HG03066 (cell line): ENCODE measurements at regions not wholly inside any gene's neighbourhood (a gene's known extent, or its start where the extent isn't known, plus 50 kb on each side); places are given as distances from the start of the nearest gene placed in this dataset.
"Not testable (repeated sequence)": the region's sequence is repeated elsewhere in the genome, so short reads cannot be mapped to it uniquely, and the experiment has no call there.

Experiments used
- ATAC-seq: cut with Tn5 transposase; IDR thresholded peaks from one replicate; pipeline ENCODE4 v1.9.1; 2021; ENCODE audit warnings: low read depth; ENCODE audit not compliant: unreplicated experiment

DNA sequence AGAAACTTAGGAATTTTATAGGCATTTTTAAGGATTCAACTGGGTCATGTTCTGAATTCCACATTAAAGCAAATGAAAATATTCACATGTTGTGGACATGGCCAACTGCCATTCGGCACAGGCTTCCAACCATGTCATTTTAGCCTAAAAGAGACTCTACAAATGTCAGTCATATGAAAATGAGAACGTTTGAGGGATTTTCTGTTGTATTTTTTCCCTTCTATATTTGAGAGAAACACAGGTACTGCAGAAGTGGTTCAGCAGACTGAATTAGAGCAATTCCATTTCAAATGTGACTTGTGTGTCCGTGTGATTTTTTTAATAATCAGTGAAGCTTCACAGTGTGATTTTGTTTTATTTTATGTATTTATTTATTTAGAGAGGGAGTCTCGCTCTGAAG lies 124.3 kb downstream of the TP53TG3F start:
- ATAC-seq = not testable (repeated sequence)

GRCh38 chr16:33588589-33588988 lies 129.2 kb downstream of the TP53TG3F start:
- not testable (repeated sequence) for ATAC-seq

DNA sequence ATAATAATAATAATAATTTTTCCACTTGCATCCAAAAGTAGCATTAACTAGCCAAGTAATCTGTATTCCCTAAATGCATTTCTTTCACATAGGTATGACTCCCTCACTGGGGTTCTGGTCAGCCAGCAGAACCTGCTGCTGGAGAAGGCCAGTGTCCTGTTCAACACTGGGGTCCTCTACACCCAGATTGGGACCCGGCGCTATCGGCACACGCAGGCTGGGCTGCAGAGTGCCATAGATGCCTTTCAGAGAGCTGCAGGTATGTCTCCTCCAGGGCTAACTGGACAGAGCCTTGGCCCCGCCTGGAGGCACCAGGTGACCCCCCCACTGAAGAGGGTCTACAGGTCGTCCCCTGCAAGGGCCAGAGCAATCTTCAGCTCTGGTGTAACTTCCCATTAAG lies 133.9 kb downstream of the TP53TG3F start:
- ATAC-seq = not testable (repeated sequence)

GRCh38 chr16:33595074-33595473 lies 135.7 kb downstream of the TP53TG3F start:
- not testable (repeated sequence) for ATAC-seq

- not testable (repeated sequence) for ATAC-seq
These were observed 141.6 kb downstream of the TP53TG3F start for GRCh38 chr16:33601029-33601428.

DNA sequence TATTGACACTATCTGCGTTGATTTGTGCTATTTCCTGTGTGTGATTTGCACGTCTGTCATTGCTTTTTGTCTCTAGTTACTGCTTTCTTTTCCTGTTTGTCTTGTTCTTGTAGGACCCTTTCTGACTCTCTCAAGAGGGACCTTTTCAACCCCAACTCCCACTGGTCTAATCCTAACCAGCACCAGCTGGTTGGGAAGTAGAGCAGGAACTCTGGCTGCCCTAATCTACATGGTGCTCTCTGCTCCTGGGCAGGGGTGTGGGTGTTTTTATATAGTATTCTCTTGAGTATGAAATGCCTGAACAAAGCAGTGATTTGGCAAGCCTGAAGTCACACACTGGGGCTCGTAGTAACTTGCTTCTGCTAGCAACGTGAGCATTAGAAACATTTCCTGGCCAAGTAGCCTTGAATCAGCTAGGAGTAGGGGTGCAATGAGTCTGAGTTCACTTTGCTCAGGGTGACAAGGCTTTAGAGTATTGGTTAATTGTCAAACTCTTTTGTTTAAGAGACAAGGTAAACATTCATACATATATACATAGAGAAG lies 164.2 kb downstream of the TP53TG3F start:
- not testable (repeated sequence) for ATAC-seq

- ATAC-seq = not testable (repeated sequence)
These were observed 169.5 kb downstream of the TP53TG3F start for GRCh38 chr16:33628895-33629294.

GRCh38 chr16:33631713-33632112 lies 172.3 kb downstream of the TP53TG3F start:
- not testable (repeated sequence) for ATAC-seq

- not testable (repeated sequence) for ATAC-seq
These were observed 174.6 kb downstream of the TP53TG3F start for GRCh38 chr16:33634057-33634456.

GRCh38 chr16:33636760-33637159 lies 177.3 kb downstream of the TP53TG3F start:
- ATAC-seq = not testable (repeated sequence)

DNA sequence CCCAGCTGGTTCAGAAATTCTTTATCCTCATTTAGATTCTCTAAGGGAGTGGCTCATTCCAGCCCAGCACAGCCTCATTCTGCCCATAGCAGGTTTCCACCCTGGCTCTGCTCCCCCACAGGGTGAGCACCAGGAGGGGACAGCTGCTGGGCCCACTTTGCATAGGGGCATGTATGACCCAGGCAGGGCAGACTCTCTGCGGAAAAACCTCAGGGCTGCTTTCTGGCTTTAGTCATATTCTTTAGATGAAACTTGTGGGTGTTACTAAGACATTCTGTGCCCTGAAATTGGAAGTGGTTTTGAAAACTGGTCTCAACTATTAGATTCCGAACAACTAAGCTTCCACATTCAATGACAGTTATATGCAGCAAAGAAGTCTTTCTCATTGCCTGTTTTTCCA lies 183.9 kb downstream of the TP53TG3F start:
- ATAC-seq = peak; percentile 64

GRCh38 chr16:33643698-33644381 lies 184.4 kb downstream of the TP53TG3F start:
- ATAC-seq = peak; percentile 48

DNA sequence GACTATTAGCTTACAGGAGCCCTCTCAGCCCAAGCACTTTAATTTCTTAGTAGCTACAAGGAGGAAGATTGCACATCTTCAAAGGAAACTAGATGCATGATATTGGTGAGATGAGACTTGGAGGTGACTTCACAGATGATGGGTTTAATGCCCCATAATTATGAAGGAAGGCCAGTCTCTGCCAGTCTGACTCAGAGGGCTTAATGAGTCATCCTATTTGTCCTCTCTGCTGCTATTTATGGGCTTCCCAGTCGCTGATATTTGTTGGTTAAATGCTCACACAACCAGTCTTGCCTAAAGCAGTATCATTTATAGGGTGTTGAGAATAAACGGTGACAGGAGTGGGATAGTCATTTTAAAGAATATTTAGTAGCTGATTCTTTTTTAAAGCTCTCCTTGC lies 187.0 kb downstream of the TP53TG3F start:
- not testable (repeated sequence) for ATAC-seq

DNA sequence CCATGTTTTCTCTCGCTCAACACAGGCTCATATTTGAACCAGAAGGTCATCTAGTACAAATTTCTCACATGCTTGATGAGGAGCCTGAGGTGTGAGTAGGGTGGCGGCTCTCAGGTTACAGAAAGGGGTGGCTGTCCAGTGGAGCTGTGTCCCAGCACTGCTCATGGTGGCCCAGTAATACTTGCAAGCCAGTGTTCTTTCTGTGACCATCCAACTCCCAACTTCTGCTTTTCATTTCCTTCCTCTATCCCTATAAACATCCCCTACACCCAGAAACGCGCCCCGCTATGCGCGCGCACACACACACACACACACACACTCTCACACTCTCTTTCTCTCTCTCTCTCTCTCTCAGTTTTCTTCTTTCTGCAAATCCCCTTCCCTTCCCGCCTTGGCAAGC lies 196.3 kb downstream of the TP53TG3F start:
- not testable (repeated sequence) for ATAC-seq

- ATAC-seq = peak; percentile 84
These were observed 197.0 kb downstream of the TP53TG3F start for GRCh38 chr16:33656394-33656793.

DNA sequence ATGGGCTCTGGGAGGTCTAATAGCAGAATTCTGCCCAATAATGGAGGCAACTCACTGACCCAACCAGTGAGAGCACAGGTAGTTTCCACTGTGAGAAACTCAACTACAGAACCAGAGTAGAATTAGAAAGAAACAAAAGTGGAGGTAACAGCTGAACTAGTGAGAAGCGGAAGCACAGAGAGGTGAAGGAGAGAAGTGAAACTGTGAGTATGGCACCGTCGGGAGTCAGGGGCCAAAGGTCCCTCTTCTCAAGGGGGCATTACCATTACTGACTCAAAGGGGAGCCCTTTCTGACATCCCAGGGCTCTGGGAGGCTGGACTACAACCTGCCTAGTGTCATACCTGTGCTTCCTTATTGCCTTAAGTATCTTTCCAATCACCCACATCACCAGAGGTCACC lies 198.3 kb downstream of the TP53TG3F start:
- ATAC-seq = not testable (repeated sequence)

- ATAC-seq = not testable (repeated sequence)
These were observed 221.4 kb downstream of the TP53TG3F start for GRCh38 chr16:33680791-33681190.

- ATAC-seq = not testable (repeated sequence)
These were observed 240.9 kb downstream of the TP53TG3F start for GRCh38 chr16:33700320-33700719.

DNA sequence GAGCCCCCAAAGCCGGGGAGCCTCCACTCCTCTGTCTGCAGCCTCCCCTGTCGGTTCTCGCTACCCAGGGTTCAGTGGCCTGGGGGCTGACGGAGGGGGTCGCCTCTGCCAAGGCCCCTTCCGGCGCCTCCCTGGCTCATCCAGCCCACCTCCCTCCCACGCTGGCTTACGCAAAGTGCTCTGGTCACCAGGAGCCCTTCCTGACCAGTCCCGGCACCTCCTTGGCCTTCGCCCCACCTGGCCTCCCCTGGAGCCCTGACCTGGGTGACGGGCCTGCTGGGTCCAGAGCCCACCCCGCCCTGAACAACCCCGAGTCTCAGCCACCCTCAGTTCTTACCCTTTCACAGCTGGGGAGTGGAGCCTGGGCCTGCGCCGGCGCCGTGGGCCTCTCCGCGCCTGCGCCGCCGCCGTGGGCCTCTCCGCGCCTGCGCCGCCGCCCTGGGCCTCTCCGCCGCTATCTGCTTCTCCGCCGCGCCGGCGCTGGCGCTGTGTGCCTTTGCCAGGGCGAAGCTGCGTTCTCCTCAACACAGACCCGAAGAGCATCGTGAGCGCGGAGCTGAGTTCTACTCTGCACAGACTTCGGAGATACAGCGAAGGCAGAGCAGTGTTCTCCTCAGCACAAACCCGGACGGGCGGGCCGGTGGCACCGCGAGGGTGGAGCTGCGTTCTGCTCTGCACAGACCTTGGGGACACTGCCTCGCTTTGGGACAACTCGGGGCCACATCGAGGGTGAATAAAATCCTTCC lies 247.6 kb downstream of the TP53TG3F start:
- ATAC-seq = not testable (repeated sequence)

DNA sequence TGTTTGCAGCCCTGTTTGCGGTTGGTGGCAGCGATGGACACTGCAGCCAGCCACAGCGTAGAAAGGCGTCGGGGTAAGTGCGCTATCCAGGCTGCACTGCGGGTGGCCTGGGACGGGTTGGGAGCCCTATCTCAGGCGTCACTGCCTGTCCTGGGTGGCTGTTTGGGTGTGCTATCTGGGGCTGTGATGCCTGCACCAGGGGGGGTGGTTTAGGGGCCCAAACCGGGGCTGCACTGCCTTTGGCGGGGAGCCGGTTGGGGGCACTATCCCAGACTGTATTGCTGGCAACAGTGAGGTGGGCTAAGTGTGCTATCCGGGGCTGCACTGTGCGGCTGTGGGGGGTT lies 248.2 kb downstream of the TP53TG3F start:
- not testable (repeated sequence) for ATAC-seq

GRCh38 chr16:33709856-33710695 lies 250.7 kb downstream of the TP53TG3F start:
- ATAC-seq = not testable (repeated sequence)
